22Rv1 (cell line): ENCODE measurements at regions not wholly inside any gene's neighbourhood (a gene's known extent, or its start where the extent isn't known, plus 50 kb on each side); places are given as distances from the start of the nearest gene placed in this dataset.

Source experiments
- H3K27ac ChIP-seq: fragments of 450-650 bp; 2 replicates; pipeline ENCODE4 v1.5.1; 2017
- CTCF ChIP-seq: fragments of 450-650 bp; IDR thresholded peaks from 2 replicates; pipeline ENCODE4 v1.5.1; 2017; ENCODE audit warnings: mild to moderate bottlenecking
- ZFX ChIP-seq: fragments of 450-650 bp; IDR thresholded peaks from 2 replicates; pipeline ENCODE4 v1.6.1; 2017; ENCODE audit warnings: antibody characterized with exemption, borderline replicate concordance

GRCh38 chr11:15562230-15562629, 447.5 kb downstream of the INSC start:
- no peak overlapping the region for H3K27ac ChIP-seq
- no peak for TF ChIP-seq CTCF
- no peak for TF ChIP-seq ZFX

DNA sequence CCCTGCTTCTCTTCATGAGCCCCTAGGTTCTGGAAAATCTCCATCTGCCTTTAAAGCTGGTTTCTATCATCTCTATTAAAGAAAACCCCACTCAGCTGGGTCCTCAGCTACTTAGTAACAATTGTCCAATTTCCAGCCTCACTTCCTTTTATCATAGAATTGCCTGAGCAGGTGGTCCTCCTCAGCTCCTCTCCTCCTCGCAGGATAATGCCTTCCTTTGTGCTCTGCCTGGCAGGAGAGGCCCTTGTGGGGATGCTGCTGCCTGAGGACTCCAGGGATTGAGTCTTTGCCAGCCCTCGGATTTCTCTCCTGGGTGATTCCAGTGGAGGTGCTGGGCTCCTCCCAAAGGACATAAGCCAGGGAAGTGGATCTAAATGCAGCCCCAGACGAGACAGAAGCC, 448.3 kb downstream of the INSC start:
- no peak overlapping the region for H3K27ac ChIP-seq
- TF ChIP-seq ZFX = no peak
- TF ChIP-seq CTCF = no peak

- H3K27ac ChIP-seq = no peak overlapping the region
- TF ChIP-seq ZFX (no peak), CTCF (no peak)
These were observed 451.2 kb downstream of the INSC start for GRCh38 chr11:15565880-15566279.

DNA sequence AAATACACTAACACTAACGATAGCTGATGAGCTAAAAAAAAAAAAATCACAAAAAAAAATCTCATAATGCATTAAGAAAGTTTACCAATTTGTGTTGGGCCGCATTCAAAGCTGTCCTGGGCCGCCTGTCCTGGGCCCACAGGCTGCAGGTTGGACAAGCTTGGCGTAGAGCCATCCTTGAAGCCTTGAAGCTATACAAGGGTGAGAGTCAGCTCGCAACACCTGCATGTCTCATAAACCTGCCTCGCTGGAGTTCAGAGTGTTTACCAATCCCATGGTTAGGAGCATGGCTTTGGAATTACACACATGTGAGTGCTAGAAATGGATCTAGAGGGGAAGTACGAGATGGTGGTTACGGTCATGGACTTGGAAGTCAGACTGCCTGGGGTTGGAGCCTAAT, 453.7 kb downstream of the INSC start:
- no peak overlapping the region for H3K27ac ChIP-seq
- TF ChIP-seq ZFX (no peak), CTCF (no peak)

DNA sequence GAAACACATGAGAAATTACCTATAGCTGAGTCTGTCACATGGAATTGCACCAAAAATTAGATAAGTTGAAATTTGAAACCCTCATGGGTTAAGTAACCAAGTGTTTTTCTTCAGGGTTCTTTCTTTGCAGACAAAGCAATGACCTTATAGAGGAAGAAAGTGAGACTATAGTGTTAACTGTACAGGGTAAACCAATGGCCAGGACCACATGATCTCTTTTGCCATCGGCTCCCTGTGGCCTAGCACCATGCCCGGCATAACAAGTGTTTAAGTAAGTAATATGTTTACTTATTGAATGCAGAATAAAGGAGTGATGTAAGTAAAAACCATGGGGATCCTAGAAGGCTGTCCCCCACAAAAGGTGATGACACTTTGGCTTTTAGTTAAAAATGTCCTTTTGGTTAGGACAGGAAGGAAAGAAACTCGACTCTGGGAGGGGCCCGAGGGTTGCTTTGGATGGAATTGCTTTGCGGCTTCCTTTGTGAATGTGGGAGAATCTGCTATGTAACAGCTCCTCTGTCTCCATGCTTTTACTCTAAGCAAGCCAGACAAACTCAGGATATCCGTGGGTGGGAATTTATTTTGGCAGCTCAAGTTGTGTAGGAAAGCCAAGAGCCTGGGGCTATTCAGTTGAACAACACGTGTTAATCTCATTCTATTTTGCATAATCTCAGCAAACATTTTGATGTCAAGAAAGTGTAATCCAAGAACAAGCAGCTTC, 454.7 kb downstream of the INSC start:
- TF ChIP-seq ZFX (no peak), CTCF (no peak)

GRCh38 chr11:15575409-15575808, 460.7 kb downstream of the INSC start:
- TF ChIP-seq CTCF = no peak
- TF ChIP-seq ZFX = no peak
- H3K27ac ChIP-seq = no peak overlapping the region

More for the DNA sequence above, 454.7 kb downstream of the INSC start:
- peak overlapping the region; percentile 42; the same call in 1 of the 2 replicates for H3K27ac ChIP-seq

GRCh38 chr11:15576769-15577168, 462.0 kb downstream of the INSC start:
- H3K27ac ChIP-seq = no peak overlapping the region
- TF ChIP-seq CTCF = no peak
- no peak for TF ChIP-seq ZFX
